Lower leg skin (tissue), 4 donors: ENCODE measurements at regions not wholly inside any gene's neighbourhood (a gene's known extent, or its start where the extent isn't known, plus 50 kb on each side); places are given as distances from the start of the nearest gene placed in this dataset.

Experiments
- DNase-seq, 2 donors: peaks; one replicate each; pipeline ENCODE4 v3.0.0-alpha.2; 2019; ENCODE audit warnings: low spot score in 2 of 2
- H3K4me3 ChIP-seq: fragments of 200-600 bp; sonication (generic); 2 replicates; pipeline ENCODE4 v1.5.1; 2017; ENCODE audit warnings: mild to moderate bottlenecking, low read depth; ENCODE audit not compliant: poor library complexity, severe bottlenecking
- CTCF ChIP-seq, 3 donors: fragments of 450-650 bp; IDR thresholded peaks; one replicate each; pipeline ENCODE4 v1.5.1; 2016; ENCODE audit warnings: antibody characterized with exemption in 3 of 3, mild to moderate bottlenecking in 3 of 3, moderate library complexity in 2 of 3
- POLR2A ChIP-seq, 2 donors: fragments of 450-650 bp; IDR thresholded peaks; one replicate each; pipeline ENCODE4 v1.6.1; 2016 to 2017; ENCODE audit warnings: antibody characterized with exemption in 2 of 2, mild to moderate bottlenecking in 1 of 2, moderate library complexity in 1 of 2
- WGBS, 2 donors: methylation state at CpG; one replicate each; pipeline ENCODE4 v1.1.5; 2018; 5-methylcytosine and 5-hydroxymethylcytosine counted together
- intact Hi-C: fragments of 100-400 bp; cut with DNase I; formaldehyde crosslinking; loops from one replicate; pipeline ENCODE4 v1.15.0; 2023; ENCODE audit warnings: low total_unique reads

GRCh38 chr12:107440606-107441005, 245.0 kb upstream of the PWP1 start:
- H3K4me3 ChIP-seq: no peak overlapping the region
- TF ChIP-seq CTCF (IDR thresholded peaks at IDR 0.05) (no peak), POLR2A (IDR thresholded peaks at IDR 0.05) (no peak)
- intact Hi-C loops: no loop called here
- WGBS, 2 donors: 80 to 90% methylated on average over 4 of the region's 4 CpGs
- no peak for DNase-seq

DNA sequence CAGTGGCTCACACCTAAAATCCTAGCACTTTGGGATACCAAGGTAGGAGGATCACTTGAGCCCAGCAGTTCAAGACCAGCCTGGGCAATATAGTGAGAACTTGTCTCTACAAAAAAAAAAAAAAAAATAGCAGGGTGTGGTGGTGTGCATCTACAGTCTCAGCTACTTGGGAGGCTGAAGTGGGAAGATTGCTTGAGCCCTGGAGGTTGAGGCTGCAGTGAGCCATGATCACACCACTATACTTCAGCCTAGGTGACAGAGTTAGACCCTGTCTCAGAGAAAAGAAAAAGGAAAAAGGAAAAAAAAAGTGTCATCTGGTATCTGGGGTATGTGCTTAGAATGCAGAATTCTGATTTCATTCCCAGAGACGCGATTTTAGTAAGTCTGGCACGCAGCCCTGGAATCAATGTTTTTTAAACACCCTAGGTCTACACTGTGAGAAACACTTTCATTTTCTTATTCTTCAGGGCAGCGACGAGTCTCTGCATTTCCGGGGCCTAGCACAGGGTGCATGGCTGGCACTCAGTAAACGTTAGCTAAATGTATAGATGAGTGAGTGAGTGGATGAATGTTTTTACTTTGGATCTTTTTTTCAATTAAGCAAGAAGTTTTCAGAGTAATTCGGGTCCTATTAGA, 243.8 kb upstream of the PWP1 start:
- TF ChIP-seq POLR2A (IDR thresholded peaks at IDR 0.05) (no peak), CTCF (IDR thresholded peaks at IDR 0.05) (no peak)
- no peak overlapping the region for H3K4me3 ChIP-seq
- WGBS, 2 donors: 21 to 31% methylated on average over 8 of the region's 8 CpGs
- DNase-seq: no peak
- intact Hi-C loops: no loop called here

DNA sequence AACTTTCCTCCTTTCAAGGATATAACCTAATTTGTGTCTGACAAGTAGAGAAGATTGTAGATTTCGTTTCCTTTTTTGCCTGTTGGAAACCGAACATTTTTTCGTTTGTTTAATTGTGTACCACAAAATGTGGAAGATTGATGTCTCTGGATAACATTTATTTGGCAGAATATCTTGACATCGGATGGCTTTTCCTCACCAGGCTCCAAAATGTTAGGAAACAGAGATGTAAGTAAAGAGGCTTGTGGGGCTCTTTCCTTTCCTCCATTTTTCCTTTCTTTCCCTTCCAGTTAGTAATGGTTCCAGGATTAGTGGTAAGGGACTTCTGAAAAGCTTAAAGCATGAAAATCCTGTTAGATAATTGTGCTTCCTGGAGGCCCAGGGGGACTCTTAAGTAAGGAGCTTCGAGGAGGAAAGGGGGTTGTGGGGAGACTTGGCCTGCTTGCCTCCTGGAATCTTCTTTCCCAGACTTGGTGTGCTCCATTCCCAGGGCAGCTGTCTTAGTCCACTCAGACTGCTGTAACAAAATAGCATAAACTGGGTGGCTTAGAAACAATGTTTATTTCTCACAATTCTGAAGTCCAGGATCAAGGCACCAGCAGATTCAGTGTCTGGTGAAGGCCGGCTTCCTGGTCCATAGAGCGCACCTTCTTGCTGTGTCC, 243.1 kb upstream of the PWP1 start:
- intact Hi-C loops: no loop called here
- WGBS, 2 donors: 48 to 51% methylated on average over 7 of the region's 7 CpGs
- DNase-seq: no peak
- no peak overlapping the region for H3K4me3 ChIP-seq
- no peak for TF ChIP-seq POLR2A (IDR thresholded peaks at IDR 0.05)

DNA sequence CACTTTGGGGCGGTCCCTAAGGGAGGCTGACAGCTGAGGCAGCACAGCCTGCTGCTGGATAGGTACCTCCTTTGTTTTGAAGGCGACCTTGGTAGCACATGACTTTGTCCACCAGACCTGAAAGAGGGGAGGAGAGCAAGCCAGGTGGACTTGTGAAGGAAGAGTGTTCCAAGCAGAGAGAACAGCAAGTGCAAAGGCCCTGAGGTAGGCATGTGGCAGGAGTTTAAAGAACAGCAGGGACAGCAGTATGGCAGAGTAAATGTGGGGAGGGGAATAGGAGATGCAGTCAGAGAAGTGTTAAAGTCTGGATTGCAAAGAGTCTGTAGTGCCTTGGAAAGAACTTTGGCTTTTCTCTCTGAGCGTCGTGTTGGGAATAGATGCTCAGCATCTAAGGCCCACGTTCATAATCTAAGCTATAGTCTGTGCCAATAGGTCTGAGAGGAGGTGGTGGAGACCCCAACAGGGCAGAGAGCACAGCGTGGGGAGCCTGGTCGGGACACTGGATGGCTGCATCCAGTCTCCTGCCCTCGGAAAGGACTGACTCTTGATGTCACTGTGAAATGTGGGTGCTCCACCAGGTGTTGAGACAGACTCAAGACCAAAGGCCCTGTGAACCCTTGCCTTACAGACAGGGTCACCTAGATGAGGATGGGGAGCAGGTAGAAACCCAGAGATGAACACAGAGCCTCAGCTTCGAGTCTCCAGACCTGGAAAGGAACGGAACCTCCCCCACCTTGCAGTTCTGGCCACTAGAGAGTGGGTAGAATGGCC, 242.1 kb upstream of the PWP1 start:
- TF ChIP-seq POLR2A (IDR thresholded peaks at IDR 0.05) (no peak), CTCF (IDR thresholded peaks at IDR 0.05) (no peak)
- 90 to 93% methylated on average over 10 of the region's 10 CpGs for WGBS, 2 donors
- DNase-seq: no peak
- intact Hi-C loops: no loop called here
- H3K4me3 ChIP-seq: no peak overlapping the region

DNA sequence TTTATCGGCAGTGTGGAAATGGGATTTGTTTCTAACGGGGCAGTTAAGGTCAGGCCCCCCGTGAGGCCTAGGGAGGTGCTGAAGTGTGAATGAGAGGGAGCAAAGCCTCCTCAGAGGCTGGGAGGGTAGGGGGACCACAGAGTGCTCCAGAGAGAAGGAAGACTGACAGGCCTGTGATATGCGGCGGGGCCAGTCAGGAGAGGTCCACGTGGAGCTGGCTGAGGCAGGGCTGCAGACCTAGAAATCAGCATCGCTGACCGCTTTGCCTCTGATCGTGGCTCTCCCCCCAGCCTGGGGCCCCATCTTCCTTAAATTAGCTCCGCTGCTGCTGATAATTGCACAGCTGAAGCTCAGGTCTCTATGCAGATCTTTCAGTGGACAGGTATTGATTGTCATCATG, 240.8 kb upstream of the PWP1 start:
- no peak overlapping the region for H3K4me3 ChIP-seq
- DNase-seq: no peak
- intact Hi-C loops: no loop called here
- no peak for TF ChIP-seq CTCF (IDR thresholded peaks at IDR 0.05)
- WGBS, 2 donors: 90 to 93% methylated on average over 10 of the region's 10 CpGs

GRCh38 chr12:107446476-107446875, 239.1 kb upstream of the PWP1 start:
- WGBS, 2 donors: 94 to 95% methylated on average over 3 of the region's 3 CpGs
- TF ChIP-seq POLR2A (IDR thresholded peaks at IDR 0.05): no peak
- TF ChIP-seq CTCF (IDR thresholded peaks at IDR 0.05): no peak
- no peak for DNase-seq
- H3K4me3 ChIP-seq: no peak overlapping the region
- intact Hi-C loops: no loop called here
